Peyer's patch (tissue), 4 donors: ENCODE measurements at regions not wholly inside any gene's neighbourhood (a gene's known extent, or its start where the extent isn't known, plus 50 kb on each side); places are given as distances from the start of the nearest gene placed in this dataset.

ENCODE experiments used
- DNase-seq, 3 donors: peaks; one replicate each; pipeline ENCODE4 v3.0.0-alpha.2; 2017 to 2019
- H3K27ac ChIP-seq, 4 donors: fragments of 200-600 bp; sonication (generic); one replicate each; pipeline ENCODE4 v1.5.1; 2016 to 2019
- H3K27me3 ChIP-seq, 2 donors: fragments of 200-600 bp; sonication (generic); one replicate each; pipeline ENCODE4 v1.5.1; 2019
- H3K36me3 ChIP-seq, 3 donors: fragments of 200-600 bp; sonication (generic); one replicate each; pipeline ENCODE4 v1.5.1; 2016 to 2019
- H3K4me1 ChIP-seq, 4 donors: fragments of 200-600 bp; sonication (generic); one replicate each; pipeline ENCODE4 v1.5.1; 2016 to 2019
- H3K4me3 ChIP-seq, 4 donors: fragments of 200-600 bp; sonication (generic); 1 replicate in 3 of 4; 2 replicates in 1 of 4; pipeline ENCODE4 v1.5.1; 2016 to 2019; ENCODE audit warnings: mild to moderate bottlenecking in 1 of 4
- H3K9me3 ChIP-seq, 4 donors: fragments of 200-600 bp; sonication (generic); one replicate each; pipeline ENCODE4 v1.5.1; 2016 to 2019; ENCODE audit warnings: mild to moderate bottlenecking in 1 of 4
- POLR2A ChIP-seq, 2 donors: fragments of 450-650 bp; IDR thresholded peaks; one replicate each; pipeline ENCODE4 v1.5.1; 2017; ENCODE audit warnings: antibody characterized with exemption in 2 of 2, mild to moderate bottlenecking in 2 of 2, moderate library complexity in 2 of 2
- TF ChIP-seq, protein P1 (sequence below), 6 experiments: fragments of 450-650 bp in 4 of 6; fragments of 200-600 bp in 2 of 6; sonication (generic) in 1 of 6; IDR thresholded peaks; one replicate each; pipeline ENCODE4 v1.5.1; 2017 to 2019; ENCODE audit warnings: antibody characterized with exemption in 6 of 6, mild to moderate bottlenecking in 3 of 6, moderate library complexity in 1 of 6

DNA sequence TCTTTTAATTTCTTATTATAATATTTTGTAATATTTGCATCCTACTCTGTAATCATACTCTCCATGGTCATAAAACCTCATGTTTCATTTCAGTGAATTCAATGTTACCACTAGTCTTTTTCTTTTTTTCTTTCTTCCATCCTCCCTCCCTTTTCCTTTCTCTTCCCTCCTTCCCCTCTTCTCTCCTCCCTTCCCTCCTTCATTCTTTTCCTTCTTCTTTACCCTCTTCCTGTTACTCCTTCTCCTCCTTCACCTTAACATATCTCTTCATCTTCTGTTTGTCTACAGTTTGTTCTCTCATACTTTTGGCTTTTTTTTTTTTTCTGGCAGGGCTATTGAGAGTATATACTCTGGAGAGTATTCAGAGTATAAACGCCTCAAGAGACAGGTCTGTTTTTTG, 491.6 kb upstream of the ID2 start:
- no peak for DNase-seq
- Histone ChIP-seq H3K27me3 (no peaks in the 10 kb centered on the region), H3K4me3 (no peak overlapping the region), H3K36me3 (no peaks in the 10 kb centered on the region), H3K4me1 (peaks cover 0 to 10% (median 0%) of the 10 kb centered on the region in 4 donors), H3K9me3 (no peaks in the 10 kb centered on the region), H3K27ac (no peak overlapping the region)
- TF ChIP-seq POLR2A (IDR thresholded peaks at IDR 0.05) = no peak
- TF ChIP-seq, protein P1, sequence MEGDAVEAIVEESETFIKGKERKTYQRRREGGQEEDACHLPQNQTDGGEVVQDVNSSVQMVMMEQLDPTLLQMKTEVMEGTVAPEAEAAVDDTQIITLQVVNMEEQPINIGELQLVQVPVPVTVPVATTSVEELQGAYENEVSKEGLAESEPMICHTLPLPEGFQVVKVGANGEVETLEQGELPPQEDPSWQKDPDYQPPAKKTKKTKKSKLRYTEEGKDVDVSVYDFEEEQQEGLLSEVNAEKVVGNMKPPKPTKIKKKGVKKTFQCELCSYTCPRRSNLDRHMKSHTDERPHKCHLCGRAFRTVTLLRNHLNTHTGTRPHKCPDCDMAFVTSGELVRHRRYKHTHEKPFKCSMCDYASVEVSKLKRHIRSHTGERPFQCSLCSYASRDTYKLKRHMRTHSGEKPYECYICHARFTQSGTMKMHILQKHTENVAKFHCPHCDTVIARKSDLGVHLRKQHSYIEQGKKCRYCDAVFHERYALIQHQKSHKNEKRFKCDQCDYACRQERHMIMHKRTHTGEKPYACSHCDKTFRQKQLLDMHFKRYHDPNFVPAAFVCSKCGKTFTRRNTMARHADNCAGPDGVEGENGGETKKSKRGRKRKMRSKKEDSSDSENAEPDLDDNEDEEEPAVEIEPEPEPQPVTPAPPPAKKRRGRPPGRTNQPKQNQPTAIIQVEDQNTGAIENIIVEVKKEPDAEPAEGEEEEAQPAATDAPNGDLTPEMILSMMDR (IDR thresholded peaks at IDR 0.05) = no peak

DNA sequence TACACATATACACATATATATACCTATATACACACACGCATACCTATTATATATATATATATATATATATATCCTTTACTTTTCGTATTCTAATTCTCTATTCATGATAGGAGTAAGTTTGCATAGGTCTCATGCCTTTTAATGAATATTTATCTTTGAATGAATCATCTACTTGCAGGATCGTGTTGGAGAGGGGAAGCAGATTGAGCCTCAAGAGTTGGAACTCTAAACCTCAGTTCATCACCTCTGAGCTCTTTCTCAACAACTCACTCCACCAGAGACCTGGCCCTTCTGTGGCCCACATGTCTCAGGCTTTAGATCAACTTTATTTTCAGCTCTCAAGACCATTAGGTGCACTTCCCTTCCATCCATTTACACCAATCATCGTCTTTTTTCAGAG, 490.4 kb upstream of the ID2 start:
- Histone ChIP-seq H3K9me3 (no peaks in the 10 kb centered on the region), H3K36me3 (no peaks in the 10 kb centered on the region), H3K4me3 (no peak overlapping the region), H3K27me3 (no peaks in the 10 kb centered on the region), H3K4me1 (peaks cover 0 to 10% (median 0%) of the 10 kb centered on the region in 4 donors), H3K27ac (no peak overlapping the region)
- DNase-seq = no peak
- TF ChIP-seq POLR2A (IDR thresholded peaks at IDR 0.05) = no peak
- TF ChIP-seq, protein P1 (IDR thresholded peaks at IDR 0.05) = no peak

DNA sequence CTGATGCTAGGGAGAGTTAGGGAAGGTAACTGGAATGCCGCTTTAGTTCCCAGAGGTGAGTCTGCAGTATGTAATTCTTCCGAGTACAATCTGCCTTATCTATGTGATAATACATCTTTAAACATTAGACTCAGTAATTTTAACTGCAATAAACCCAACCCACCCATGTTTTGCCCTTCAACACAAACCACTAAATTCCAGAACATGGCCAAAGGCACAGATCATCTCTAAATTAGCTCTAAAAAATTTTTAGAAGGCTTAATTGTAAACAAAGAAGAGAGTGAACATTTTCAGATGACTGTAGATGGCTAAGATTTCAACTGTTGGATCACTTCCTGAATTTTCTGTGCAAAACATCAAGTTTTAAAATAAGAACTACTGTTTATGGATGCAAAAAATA, 488.7 kb upstream of the ID2 start:
- no peak for DNase-seq
- TF ChIP-seq, protein P1 (IDR thresholded peaks at IDR 0.05) = no peak
- TF ChIP-seq POLR2A (IDR thresholded peaks at IDR 0.05) = no peak
- no peaks in the 10 kb centered on the region for H3K9me3 ChIP-seq

DNA sequence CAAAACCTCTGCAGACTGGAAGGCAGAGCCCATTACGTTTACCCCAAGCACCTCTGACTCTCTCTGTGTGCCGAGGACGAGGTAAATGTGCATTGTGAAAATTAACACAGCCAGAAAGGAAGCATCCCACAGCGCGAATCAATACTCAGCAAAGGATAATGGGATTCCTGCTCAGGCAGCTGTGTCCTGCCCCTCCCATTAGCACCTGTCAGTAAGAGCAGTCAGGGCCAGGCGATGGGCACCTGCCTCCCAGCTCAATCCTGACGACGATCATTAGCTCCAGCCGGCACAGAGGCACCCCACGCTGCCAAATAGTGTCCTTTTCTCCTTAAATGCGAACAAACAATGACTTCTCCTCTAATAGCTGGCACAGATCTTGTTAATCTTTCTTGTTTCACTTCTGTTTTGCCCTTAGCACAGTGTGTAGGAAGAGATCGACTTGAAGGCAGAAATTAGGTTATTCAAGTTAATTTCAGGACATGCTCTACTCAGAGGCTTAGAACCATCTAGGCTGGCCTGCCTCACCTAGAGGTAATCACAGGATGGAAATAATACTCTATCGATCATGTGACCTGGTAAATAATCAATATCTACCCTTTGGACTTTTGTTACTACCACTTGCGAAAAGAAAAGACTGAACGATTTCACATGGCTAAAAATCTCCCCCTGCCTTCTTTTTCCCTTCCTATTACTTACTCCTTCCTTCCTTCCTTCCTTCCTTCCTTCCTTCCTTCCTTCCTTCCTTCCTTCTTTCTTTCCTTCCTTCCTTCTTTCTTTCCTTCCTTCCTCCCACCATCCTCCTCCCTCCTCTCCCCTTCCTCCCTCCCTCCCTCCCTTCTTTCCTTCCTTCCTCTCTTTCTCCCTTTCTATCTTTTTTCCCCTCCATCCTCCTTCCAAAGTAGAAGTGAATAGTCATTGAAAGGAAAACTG, 487.9 kb upstream of the ID2 start:
- TF ChIP-seq POLR2A (IDR thresholded peaks at IDR 0.05) = no peak
- TF ChIP-seq, protein P1 (IDR thresholded peaks at IDR 0.05) = no peak
- no peaks in the 10 kb centered on the region for H3K9me3 ChIP-seq
- H3K4me3 ChIP-seq = no peak overlapping the region
- no peak overlapping the region for H3K27ac ChIP-seq
- H3K4me1 ChIP-seq = peaks cover 0 to 10% (median 0%) of the 10 kb centered on the region in 4 donors
- no peaks in the 10 kb centered on the region for H3K36me3 ChIP-seq
- H3K27me3 ChIP-seq = no peaks in the 10 kb centered on the region
- DNase-seq = no peak

More for the DNA sequence above, 488.7 kb upstream of the ID2 start:
- no peaks in the 10 kb centered on the region for H3K27me3 ChIP-seq
- H3K4me1 ChIP-seq = peaks cover 0 to 10% (median 0%) of the 10 kb centered on the region in 4 donors
- H3K4me3 ChIP-seq = no peak overlapping the region
- no peaks in the 10 kb centered on the region for H3K36me3 ChIP-seq
- H3K27ac ChIP-seq = no peak overlapping the region

DNA sequence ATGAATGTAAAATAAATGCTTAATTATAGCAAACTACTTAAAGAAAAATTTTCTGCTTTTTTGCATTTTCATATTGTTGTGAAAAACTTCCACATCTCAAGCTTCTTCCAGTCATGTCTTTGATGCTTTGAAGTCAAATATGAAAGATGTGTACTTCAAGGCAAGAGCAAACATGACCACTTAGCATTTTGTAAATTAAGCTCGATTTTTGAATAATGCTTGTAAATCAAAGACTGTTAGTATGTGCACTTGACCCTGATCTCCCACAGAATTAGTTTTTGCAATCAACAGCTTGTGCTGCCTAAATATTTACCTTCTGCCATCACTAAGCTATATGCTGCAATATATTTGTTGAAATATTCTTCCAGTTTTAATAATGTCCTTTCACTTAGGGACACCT, 486.1 kb upstream of the ID2 start:
- Histone ChIP-seq H3K36me3 (no peaks in the 10 kb centered on the region), H3K27me3 (no peaks in the 10 kb centered on the region), H3K4me1 (peaks cover 0 to 10% (median 0%) of the 10 kb centered on the region in 4 donors), H3K9me3 (no peaks in the 10 kb centered on the region), H3K27ac (no peak overlapping the region), H3K4me3 (no peak overlapping the region)
- no peak for DNase-seq
- TF ChIP-seq POLR2A (IDR thresholded peaks at IDR 0.05) = no peak
- TF ChIP-seq, protein P1 (IDR thresholded peaks at IDR 0.05) = no peak
